Effector memory CD4-positive, alpha-beta T cell (primary cell): ENCODE measurements at regions not wholly inside any gene's neighbourhood (a gene's known extent, or its start where the extent isn't known, plus 50 kb on each side); places are given as distances from the start of the nearest gene placed in this dataset.
"Not testable (repeated sequence)": the region's sequence is repeated elsewhere in the genome, so short reads cannot be mapped to it uniquely, and the experiment has no call there.

ENCODE experiments used
- DNase-seq, 3 donors: peaks; one replicate each; pipeline ENCODE4 v3.0.0-alpha.2; 2020
- H3K27ac ChIP-seq: 2 replicates; pipeline ENCODE4 v1.7.0; 2013; ENCODE audit warnings: mild to moderate bottlenecking, low read length, moderate library complexity; ENCODE audit not compliant: insufficient read depth, poor library complexity, severe bottlenecking
- H3K27me3 ChIP-seq: replicated peaks from 2 replicates; pipeline ENCODE4 v1.7.0; 2013; ENCODE audit warnings: mild to moderate bottlenecking, low read length; ENCODE audit not compliant: insufficient read depth, control insufficient read depth, poor library complexity, severe bottlenecking
- H3K36me3 ChIP-seq: 2 replicates; pipeline ENCODE4 v1.7.0; 2013; ENCODE audit warnings: mild to moderate bottlenecking, low read length, moderate library complexity; ENCODE audit not compliant: control insufficient read depth, insufficient read depth
- H3K4me1 ChIP-seq: 2 replicates; pipeline ENCODE4 v1.7.0; 2013; ENCODE audit warnings: low read length, mild to moderate bottlenecking; ENCODE audit not compliant: control insufficient read depth, insufficient read depth, poor library complexity, severe bottlenecking
- H3K4me3 ChIP-seq: 2 replicates; pipeline ENCODE4 v1.7.0; 2013; ENCODE audit warnings: low read length, low read depth, mild to moderate bottlenecking; ENCODE audit not compliant: insufficient read depth, poor library complexity, severe bottlenecking
- H3K9me3 ChIP-seq: 2 replicates; pipeline ENCODE4 v1.7.0; 2013; ENCODE audit warnings: mild to moderate bottlenecking, low read length, moderate library complexity; ENCODE audit not compliant: control insufficient read depth

GRCh38 chr12:9331218-9331626 lies 123.0 kb upstream of the PZP start:
- no peak overlapping the region for H3K4me3 ChIP-seq
- H3K27ac ChIP-seq = no peak overlapping the region
- peaks cover 3% of the 10 kb centered on the region for H3K4me1 ChIP-seq
- DNase-seq = peak; percentile 34 to 54 (median 39)
- no peaks in the 10 kb centered on the region for H3K36me3 ChIP-seq
- no peaks in the 10 kb centered on the region for H3K9me3 ChIP-seq
- no peaks in the 10 kb centered on the region for H3K27me3 ChIP-seq

GRCh38 chr12:9329019-9329418 lies 120.8 kb upstream of the PZP start:
- H3K27ac ChIP-seq = no peak overlapping the region
- peaks cover 3% of the 10 kb centered on the region for H3K4me1 ChIP-seq
- H3K9me3 ChIP-seq = no peaks in the 10 kb centered on the region
- H3K4me3 ChIP-seq = no peak overlapping the region
- no peaks in the 10 kb centered on the region for H3K36me3 ChIP-seq
- DNase-seq = no peak
- no peaks in the 10 kb centered on the region for H3K27me3 ChIP-seq

GRCh38 chr12:9328065-9328464 lies 119.9 kb upstream of the PZP start:
- no peak overlapping the region for H3K27ac ChIP-seq
- no peak for DNase-seq

GRCh38 chr12:9327320-9327719 lies 119.1 kb upstream of the PZP start:
- H3K4me1 ChIP-seq = peaks cover 3% of the 10 kb centered on the region
- H3K4me3 ChIP-seq = no peak overlapping the region
- no peak overlapping the region for H3K27ac ChIP-seq
- no peak for DNase-seq
- no peaks in the 10 kb centered on the region for H3K9me3 ChIP-seq
- H3K27me3 ChIP-seq = no peaks in the 10 kb centered on the region
- H3K36me3 ChIP-seq = no peaks in the 10 kb centered on the region

More at GRCh38 chr12:9328065-9328464, 119.9 kb upstream of the PZP start:
- Histone ChIP-seq H3K36me3 (no peaks in the 10 kb centered on the region), H3K4me3 (no peak overlapping the region), H3K27me3 (no peaks in the 10 kb centered on the region), H3K4me1 (peaks cover 3% of the 10 kb centered on the region), H3K9me3 (no peaks in the 10 kb centered on the region)

- not testable (repeated sequence) for H3K27me3 ChIP-seq, H3K4me1 ChIP-seq, DNase-seq
Observed at GRCh38 chr12:9326849-9327248, 118.7 kb upstream of the PZP start.

GRCh38 chr12:9326085-9326484 lies 117.9 kb upstream of the PZP start:
- no peaks in the 10 kb centered on the region for H3K36me3 ChIP-seq
- no peaks in the 10 kb centered on the region for H3K27me3 ChIP-seq
- no peak for DNase-seq
- H3K9me3 ChIP-seq = no peaks in the 10 kb centered on the region
- peaks cover under 1% of the 10 kb centered on the region for H3K4me1 ChIP-seq
- H3K4me3 ChIP-seq = no peak overlapping the region
- no peak overlapping the region for H3K27ac ChIP-seq

More at GRCh38 chr12:9326849-9327248, 118.7 kb upstream of the PZP start:
- H3K4me3 ChIP-seq, H3K9me3 ChIP-seq, H3K27ac ChIP-seq, H3K36me3 ChIP-seq: not testable (repeated sequence)

- no peak overlapping the region for H3K27ac ChIP-seq
- no peaks in the 10 kb centered on the region for H3K4me1 ChIP-seq
- no peaks in the 10 kb centered on the region for H3K27me3 ChIP-seq
- H3K9me3 ChIP-seq = no peaks in the 10 kb centered on the region
- DNase-seq = no peak
- H3K36me3 ChIP-seq = no peaks in the 10 kb centered on the region
- H3K4me3 ChIP-seq = no peak overlapping the region
Observed at GRCh38 chr12:9325471-9325870, 117.3 kb upstream of the PZP start.

DNA sequence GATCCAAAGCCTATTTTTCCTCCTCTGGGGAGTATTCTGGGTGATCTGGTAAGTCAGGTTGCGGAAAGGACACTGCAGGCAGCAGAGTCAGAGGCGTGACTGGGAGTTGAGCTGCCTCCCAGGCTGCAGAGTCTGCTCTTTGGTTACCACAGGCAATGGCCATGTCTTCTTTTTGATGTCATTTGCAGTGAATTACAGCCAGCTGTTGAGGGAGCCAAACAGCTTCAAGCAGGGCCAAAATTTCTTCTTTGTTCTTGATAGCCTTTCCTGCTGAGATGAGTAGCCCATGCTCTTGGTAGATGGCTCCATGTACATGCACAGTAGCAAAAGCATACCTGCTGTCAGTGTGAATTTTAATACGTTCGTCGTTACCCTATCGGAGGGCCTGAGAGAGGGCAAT lies 116.6 kb upstream of the PZP start:
- no peaks in the 10 kb centered on the region for H3K27me3 ChIP-seq
- H3K4me3 ChIP-seq = no peak overlapping the region
- DNase-seq = no peak
- no peaks in the 10 kb centered on the region for H3K36me3 ChIP-seq
- no peak overlapping the region for H3K27ac ChIP-seq
- H3K9me3 ChIP-seq = no peaks in the 10 kb centered on the region
- H3K4me1 ChIP-seq = no peaks in the 10 kb centered on the region

- Histone ChIP-seq H3K27me3 (no peaks in the 10 kb centered on the region), H3K4me3 (no peak overlapping the region), H3K36me3 (no peaks in the 10 kb centered on the region), H3K4me1 (no peaks in the 10 kb centered on the region), H3K27ac (no peak overlapping the region), H3K9me3 (no peaks in the 10 kb centered on the region)
- DNase-seq = no peak
Observed at GRCh38 chr12:9323144-9323681, 115.0 kb upstream of the PZP start.

GRCh38 chr12:9319842-9320173 lies 111.6 kb upstream of the PZP start:
- DNase-seq = no peak
- H3K4me3 ChIP-seq = no peak overlapping the region
- H3K9me3 ChIP-seq = no peaks in the 10 kb centered on the region
- no peaks in the 10 kb centered on the region for H3K36me3 ChIP-seq
- H3K27ac ChIP-seq = no peak overlapping the region
- H3K27me3 ChIP-seq = no peaks in the 10 kb centered on the region
- no peaks in the 10 kb centered on the region for H3K4me1 ChIP-seq
